Activated T-cell treated with anti-CD3 and anti-CD28 coated beads, Interleukin-2, amount 50 U/mL, for 72 hours (primary cell): ENCODE measurements at regions not wholly inside any gene's neighbourhood (a gene's known extent, or its start where the extent isn't known, plus 50 kb on each side); places are given as distances from the start of the nearest gene placed in this dataset.

ENCODE experiments used
- ATAC-seq, 2 donors: fragments of 150-1000 bp; cut with Tn5 transposase; replicated peaks in 1 of 2; 2 replicates each; pipeline ENCODE4 v1.10.0; 2021; ENCODE audit warnings: moderate library complexity in 2 of 2, mild to moderate bottlenecking in 1 of 2
- DNase-seq, 2 donors: peaks; one replicate each; pipeline ENCODE4 v3.0.0; 2021 to 2022; ENCODE audit warnings: mixed read lengths in 1 of 2
- H3K27ac Mint-ChIP-seq: one replicate; pipeline ENCODE4 v1.8.0; 2022; ENCODE audit warnings: mild to moderate bottlenecking, moderate library complexity, mixed read lengths
- H3K27me3 Mint-ChIP-seq: one replicate; pipeline ENCODE4 v1.8.0; 2022; ENCODE audit warnings: low read depth, mixed read lengths
- H3K36me3 Mint-ChIP-seq, 2 donors: one replicate each; pipeline ENCODE4 v1.8.0; 2022; ENCODE audit warnings: mixed read lengths in 2 of 2, mild to moderate bottlenecking in 1 of 2; ENCODE audit not compliant: insufficient read depth in 2 of 2
- H3K4me1 Mint-ChIP-seq: one replicate; pipeline ENCODE4 v1.8.0; 2022; ENCODE audit warnings: low read depth, mixed read lengths
- H3K4me3 Mint-ChIP-seq, 2 donors: one replicate each; pipeline ENCODE4 v1.8.0; 2022; ENCODE audit warnings: mild to moderate bottlenecking in 2 of 2, mixed read lengths in 2 of 2, moderate library complexity in 2 of 2
- H3K9me3 Mint-ChIP-seq, 2 donors: one replicate each; pipeline ENCODE4 v1.8.0; 2022; ENCODE audit warnings: mixed read lengths in 2 of 2

GRCh38 chr4:65973186-65973585 is 302.9 kb upstream of the EPHA5 start:
- H3K27ac Mint-ChIP-seq: no peak overlapping the region
- no peak overlapping the region for H3K4me3 Mint-ChIP-seq
- H3K4me1 Mint-ChIP-seq: no peaks in the 10 kb centered on the region
- DNase-seq (no peak), ATAC-seq (no peak)
- H3K36me3 Mint-ChIP-seq: peaks cover 0 to 2% of the 10 kb centered on the region in 2 donors
- H3K27me3 Mint-ChIP-seq: no peaks in the 10 kb centered on the region
- peaks cover 6 to 7% of the 10 kb centered on the region in 2 donors for H3K9me3 Mint-ChIP-seq

GRCh38 chr4:65971686-65972085 is 301.4 kb upstream of the EPHA5 start:
- Mint-ChIP-seq H3K36me3 (peaks cover 0 to 2% of the 10 kb centered on the region in 2 donors), H3K27me3 (no peaks in the 10 kb centered on the region), H3K9me3 (peaks cover 6 to 7% of the 10 kb centered on the region in 2 donors), H3K27ac (no peak overlapping the region), H3K4me3 (no peak overlapping the region), H3K4me1 (no peaks in the 10 kb centered on the region)
- ATAC-seq: no peak
- DNase-seq: no peak

GRCh38 chr4:65968831-65969558 is 298.7 kb upstream of the EPHA5 start:
- no peak overlapping the region for H3K4me3 Mint-ChIP-seq
- H3K4me1 Mint-ChIP-seq: no peaks in the 10 kb centered on the region
- H3K27me3 Mint-ChIP-seq: no peaks in the 10 kb centered on the region
- no peaks in the 10 kb centered on the region for H3K36me3 Mint-ChIP-seq
- no peak for ATAC-seq
- H3K27ac Mint-ChIP-seq: no peak overlapping the region
- H3K9me3 Mint-ChIP-seq: peaks cover 4% of the 10 kb centered on the region in 2 donors
- DNase-seq: no peak

DNA sequence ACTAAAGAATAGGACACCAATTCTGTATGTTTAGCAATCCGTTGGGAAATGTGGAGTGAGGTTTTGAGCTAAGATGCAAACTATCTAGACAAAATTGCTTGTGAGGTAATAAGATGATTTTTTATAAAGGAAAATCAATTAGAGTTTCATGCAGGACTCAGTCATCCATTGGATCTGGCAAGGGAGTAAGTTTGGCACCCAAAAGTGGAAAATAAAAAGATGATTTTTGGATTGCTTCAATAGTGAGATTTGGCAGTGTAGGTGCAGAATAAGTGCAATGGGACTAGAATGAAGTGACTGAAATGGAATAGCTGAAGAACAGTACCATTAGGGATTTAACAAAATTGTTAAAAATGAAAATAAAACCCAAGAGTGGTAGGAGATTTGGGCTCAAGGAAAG is 290.5 kb upstream of the EPHA5 start:
- ATAC-seq: no peak
- H3K4me1 Mint-ChIP-seq: no peaks in the 10 kb centered on the region
- no peaks in the 10 kb centered on the region for H3K27me3 Mint-ChIP-seq
- no peak for DNase-seq
- no peak overlapping the region for H3K27ac Mint-ChIP-seq
- no peaks in the 10 kb centered on the region for H3K36me3 Mint-ChIP-seq
- H3K9me3 Mint-ChIP-seq: peaks cover 1 to 9% of the 10 kb centered on the region in 2 donors
- no peak overlapping the region for H3K4me3 Mint-ChIP-seq

GRCh38 chr4:65954416-65954815 is 284.1 kb upstream of the EPHA5 start:
- H3K4me1 Mint-ChIP-seq: no peaks in the 10 kb centered on the region
- DNase-seq (no peak), ATAC-seq (no peak)
- H3K4me3 Mint-ChIP-seq: no peak overlapping the region
- no peaks in the 10 kb centered on the region for H3K36me3 Mint-ChIP-seq
- H3K27ac Mint-ChIP-seq: no peak overlapping the region
- H3K27me3 Mint-ChIP-seq: no peaks in the 10 kb centered on the region
- H3K9me3 Mint-ChIP-seq: peaks cover 3 to 11% of the 10 kb centered on the region in 2 donors

GRCh38 chr4:65951177-65951576 is 280.9 kb upstream of the EPHA5 start:
- no peak overlapping the region for H3K27ac Mint-ChIP-seq

GRCh38 chr4:65943076-65943475 is 272.8 kb upstream of the EPHA5 start:
- ATAC-seq (no peak), DNase-seq (no peak)
- Mint-ChIP-seq H3K4me1 (no peaks in the 10 kb centered on the region), H3K27me3 (no peaks in the 10 kb centered on the region), H3K36me3 (no peaks in the 10 kb centered on the region), H3K9me3 (peaks cover 1 to 2% of the 10 kb centered on the region in 2 donors), H3K4me3 (no peak overlapping the region), H3K27ac (no peak overlapping the region)

More at GRCh38 chr4:65951177-65951576, 280.9 kb upstream of the EPHA5 start:
- Mint-ChIP-seq H3K27me3 (no peaks in the 10 kb centered on the region), H3K36me3 (no peaks in the 10 kb centered on the region), H3K4me3 (no peak overlapping the region), H3K9me3 (peaks cover 0 to 11% of the 10 kb centered on the region in 2 donors), H3K4me1 (no peaks in the 10 kb centered on the region)
- no peak for DNase-seq
- no peak for ATAC-seq

GRCh38 chr4:65924843-65925242 is 254.6 kb upstream of the EPHA5 start:
- no peak for ATAC-seq
- no peak for DNase-seq
- Mint-ChIP-seq H3K36me3 (no peaks in the 10 kb centered on the region), H3K9me3 (peaks cover 5% of the 10 kb centered on the region in 2 donors), H3K4me3 (no peak overlapping the region), H3K27ac (no peak overlapping the region), H3K4me1 (no peaks in the 10 kb centered on the region), H3K27me3 (no peaks in the 10 kb centered on the region)

DNA sequence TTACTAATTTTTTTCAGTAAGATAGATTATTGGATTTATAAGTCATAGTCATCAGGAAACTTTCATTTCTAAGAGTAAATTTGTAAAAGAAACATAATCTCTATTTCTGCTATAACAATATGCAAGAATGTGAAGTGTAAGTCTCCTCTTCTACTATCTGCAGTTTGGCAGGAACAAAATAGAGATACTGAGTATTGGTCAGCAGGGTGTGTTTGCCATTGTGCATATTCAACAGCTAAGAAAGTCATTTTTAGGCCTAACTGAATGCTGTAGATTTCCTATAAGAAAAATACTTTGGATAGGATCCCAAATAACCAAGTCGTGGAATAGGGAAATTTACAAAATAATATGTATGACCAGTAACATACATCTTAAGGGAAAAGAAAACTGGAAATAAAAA is 253.3 kb upstream of the EPHA5 start:
- Mint-ChIP-seq H3K4me1 (no peaks in the 10 kb centered on the region), H3K9me3 (peaks cover 5 to 6% of the 10 kb centered on the region in 2 donors), H3K36me3 (no peaks in the 10 kb centered on the region), H3K27ac (no peak overlapping the region), H3K4me3 (no peak overlapping the region), H3K27me3 (no peaks in the 10 kb centered on the region)
- DNase-seq (no peak), ATAC-seq (no peak)

DNA sequence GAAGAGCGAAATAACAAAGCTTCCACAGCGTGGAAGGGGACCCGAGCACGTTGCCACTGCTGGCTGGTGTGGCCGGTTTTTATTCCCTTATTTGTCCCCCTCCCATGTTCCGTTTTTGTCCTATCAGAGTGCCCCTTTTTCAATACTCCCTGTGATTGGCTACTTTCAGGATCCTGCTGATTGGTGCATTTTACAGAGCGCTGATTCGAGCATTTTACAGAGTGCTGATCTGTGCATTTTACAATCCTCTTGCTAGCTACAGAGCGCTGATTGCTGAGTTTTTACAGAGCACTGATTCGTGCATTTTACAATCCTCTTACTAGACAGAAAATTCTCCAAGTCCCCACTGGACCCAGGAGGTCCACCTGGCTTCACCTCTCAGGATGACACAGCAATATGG is 250.9 kb upstream of the EPHA5 start:
- no peaks in the 10 kb centered on the region for H3K27me3 Mint-ChIP-seq
- DNase-seq (no peak), ATAC-seq (no peak)
- H3K27ac Mint-ChIP-seq: no peak overlapping the region
- H3K36me3 Mint-ChIP-seq: no peaks in the 10 kb centered on the region
- H3K4me3 Mint-ChIP-seq: no peak overlapping the region
- peaks cover 3 to 9% of the 10 kb centered on the region in 2 donors for H3K9me3 Mint-ChIP-seq
- H3K4me1 Mint-ChIP-seq: no peaks in the 10 kb centered on the region

- no peaks in the 10 kb centered on the region for H3K27me3 Mint-ChIP-seq
- no peak overlapping the region for H3K4me3 Mint-ChIP-seq
- H3K36me3 Mint-ChIP-seq: no peaks in the 10 kb centered on the region
- no peaks in the 10 kb centered on the region for H3K4me1 Mint-ChIP-seq
- peaks cover 5 to 9% of the 10 kb centered on the region in 2 donors for H3K9me3 Mint-ChIP-seq
- DNase-seq: no peak
- no peak overlapping the region for H3K27ac Mint-ChIP-seq
- no peak for ATAC-seq
These were observed 248.6 kb upstream of the EPHA5 start for GRCh38 chr4:65918872-65919271.

DNA sequence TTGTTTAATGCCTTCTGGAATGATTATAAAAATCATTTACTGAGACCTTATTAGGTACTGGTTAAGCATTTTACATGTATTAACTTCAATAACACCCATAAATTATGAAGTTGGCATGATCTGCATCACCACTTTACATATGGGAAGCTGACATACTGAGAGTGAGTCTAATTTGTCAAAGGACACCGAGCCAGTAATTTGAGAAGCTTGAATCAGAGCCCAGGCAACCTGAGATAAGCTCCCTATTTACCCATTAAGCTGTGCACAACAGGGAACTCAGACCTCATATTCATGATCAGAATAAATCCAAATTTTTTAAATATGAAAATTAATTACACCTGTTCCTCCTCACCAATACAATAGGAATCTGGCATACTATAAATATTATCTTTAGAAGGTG is 247.9 kb upstream of the EPHA5 start:
- ATAC-seq (no peak), DNase-seq (no peak)
- Mint-ChIP-seq H3K4me1 (no peaks in the 10 kb centered on the region), H3K9me3 (peaks cover 5 to 9% of the 10 kb centered on the region in 2 donors), H3K27ac (no peak overlapping the region), H3K4me3 (no peak overlapping the region), H3K36me3 (no peaks in the 10 kb centered on the region), H3K27me3 (no peaks in the 10 kb centered on the region)

DNA sequence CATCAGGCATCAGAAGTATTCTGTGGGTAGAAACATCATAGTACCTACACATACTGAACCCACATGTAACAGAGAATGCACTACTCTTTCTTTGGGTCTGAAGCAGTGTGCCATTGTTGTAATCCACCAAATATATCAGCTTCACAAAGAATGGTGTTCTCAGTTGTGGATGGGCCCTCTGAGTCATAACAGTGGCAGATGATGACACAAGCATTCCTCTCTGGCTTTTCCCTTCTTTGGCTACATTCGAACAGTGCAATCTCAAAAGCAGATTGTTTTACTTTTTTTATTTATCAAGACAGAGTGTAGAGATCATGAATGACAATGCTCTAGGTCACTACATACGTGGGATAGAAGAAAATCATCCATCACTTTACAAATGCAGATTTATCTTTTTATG is 247.2 kb upstream of the EPHA5 start:
- H3K9me3 Mint-ChIP-seq: peaks cover 6 to 9% of the 10 kb centered on the region in 2 donors
- H3K36me3 Mint-ChIP-seq: no peaks in the 10 kb centered on the region
- no peak overlapping the region for H3K27ac Mint-ChIP-seq
- no peaks in the 10 kb centered on the region for H3K4me1 Mint-ChIP-seq
- no peak overlapping the region for H3K4me3 Mint-ChIP-seq
- no peaks in the 10 kb centered on the region for H3K27me3 Mint-ChIP-seq
- ATAC-seq (no peak), DNase-seq (no peak)

DNA sequence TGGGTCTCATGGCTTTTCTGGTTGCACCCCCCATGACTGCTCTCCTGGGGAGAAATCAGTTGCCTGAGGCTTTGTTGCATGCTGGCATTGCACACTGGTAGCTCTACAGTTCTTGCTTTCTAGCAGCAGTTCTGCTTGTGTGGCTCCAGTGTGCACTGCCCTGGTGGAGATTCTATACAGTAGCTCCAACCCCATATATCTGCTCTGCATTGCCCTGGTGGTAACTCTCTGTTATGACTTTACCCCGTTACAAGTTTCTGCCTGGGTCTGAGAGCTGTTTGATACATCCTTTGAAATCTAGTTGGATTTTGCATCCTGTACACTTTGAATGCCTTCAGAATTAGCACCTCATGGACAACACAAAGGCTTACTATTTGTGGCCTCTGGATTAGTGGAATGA is 241.4 kb upstream of the EPHA5 start:
- Mint-ChIP-seq H3K4me3 (no peak overlapping the region), H3K27ac (no peak overlapping the region), H3K36me3 (no peaks in the 10 kb centered on the region), H3K4me1 (no peaks in the 10 kb centered on the region), H3K27me3 (no peaks in the 10 kb centered on the region), H3K9me3 (peaks cover 3 to 4% of the 10 kb centered on the region in 2 donors)
- DNase-seq (no peak), ATAC-seq (no peak)
